ENCODE measurements at regions not wholly inside any gene's neighbourhood (a gene's known extent, or its start where the extent isn't known, plus 50 kb on each side); places are given as distances from the start of the nearest gene placed in this dataset.

- no peaks in the 10 kb centered on the region for H3K27me3 Mint-ChIP-seq
- no peaks in the 10 kb centered on the region for H3K4me1 Mint-ChIP-seq
- peaks cover 0 to 2% (median 0%) of the 10 kb centered on the region in 3 donors for H3K9me3 Mint-ChIP-seq
- H3K4me3 Mint-ChIP-seq: no peak overlapping the region
- H3K36me3 Mint-ChIP-seq: no peaks in the 10 kb centered on the region
- H3K27ac Mint-ChIP-seq: no peak overlapping the region
These were observed 413.2 kb upstream of the LRATD1 start for GRCh38 chr2:14219306-14219705.

- Mint-ChIP-seq H3K36me3 (no peaks in the 10 kb centered on the region), H3K27me3 (no peaks in the 10 kb centered on the region)
These were observed 412.4 kb upstream of the LRATD1 start for GRCh38 chr2:14220101-14220500.

GRCh38 chr2:14221466-14221865, 411.1 kb upstream of the LRATD1 start:
- no peak overlapping the region for H3K4me3 Mint-ChIP-seq
- no peak overlapping the region for H3K27ac Mint-ChIP-seq
- H3K9me3 Mint-ChIP-seq: peaks cover 0 to under 1% (median 0%) of the 10 kb centered on the region in 3 donors
- H3K27me3 Mint-ChIP-seq: no peaks in the 10 kb centered on the region
- no peaks in the 10 kb centered on the region for H3K36me3 Mint-ChIP-seq
- H3K4me1 Mint-ChIP-seq: no peaks in the 10 kb centered on the region

More at GRCh38 chr2:14220101-14220500, 412.4 kb upstream of the LRATD1 start:
- Mint-ChIP-seq H3K9me3 (peaks cover 0 to 2% (median 0%) of the 10 kb centered on the region in 3 donors), H3K4me3 (no peak overlapping the region), H3K27ac (no peak overlapping the region), H3K4me1 (no peaks in the 10 kb centered on the region)

DNA sequence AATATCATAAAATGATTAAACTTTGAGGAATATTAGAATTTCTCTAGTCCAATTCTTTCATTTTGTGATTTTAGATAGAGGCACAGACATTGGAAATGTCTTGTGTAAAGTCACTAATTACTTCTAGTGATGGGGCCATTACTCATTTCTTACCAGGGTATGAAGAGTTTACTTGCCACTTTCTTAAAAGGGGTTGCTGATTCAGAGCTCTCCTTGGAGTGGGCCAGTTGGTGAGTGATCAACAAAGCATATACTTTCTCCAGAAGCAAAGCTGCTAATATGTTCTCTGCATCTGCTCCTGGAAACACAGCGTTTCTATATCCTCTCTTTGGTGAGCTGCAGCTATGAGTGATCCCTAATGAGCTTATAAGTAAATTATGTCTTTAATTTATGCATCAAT, 408.9 kb upstream of the LRATD1 start:
- Mint-ChIP-seq H3K4me1 (no peaks in the 10 kb centered on the region), H3K27ac (no peak overlapping the region), H3K9me3 (peaks cover 0 to 4% (median 0%) of the 10 kb centered on the region in 3 donors)

GRCh38 chr2:14231391-14231898, 401.1 kb upstream of the LRATD1 start:
- no peak overlapping the region for H3K27ac Mint-ChIP-seq
- no peak overlapping the region for H3K4me3 Mint-ChIP-seq
- no peaks in the 10 kb centered on the region for H3K27me3 Mint-ChIP-seq
- no peaks in the 10 kb centered on the region for H3K4me1 Mint-ChIP-seq
- H3K9me3 Mint-ChIP-seq: peaks cover 0 to 5% (median 3%) of the 10 kb centered on the region in 3 donors
- H3K36me3 Mint-ChIP-seq: no peaks in the 10 kb centered on the region

More for the DNA sequence above, 408.9 kb upstream of the LRATD1 start:
- no peaks in the 10 kb centered on the region for H3K27me3 Mint-ChIP-seq
- no peaks in the 10 kb centered on the region for H3K36me3 Mint-ChIP-seq
- H3K4me3 Mint-ChIP-seq: no peak overlapping the region

GRCh38 chr2:14232217-14232616, 400.3 kb upstream of the LRATD1 start:
- H3K36me3 Mint-ChIP-seq: no peaks in the 10 kb centered on the region
- H3K27me3 Mint-ChIP-seq: no peaks in the 10 kb centered on the region

DNA sequence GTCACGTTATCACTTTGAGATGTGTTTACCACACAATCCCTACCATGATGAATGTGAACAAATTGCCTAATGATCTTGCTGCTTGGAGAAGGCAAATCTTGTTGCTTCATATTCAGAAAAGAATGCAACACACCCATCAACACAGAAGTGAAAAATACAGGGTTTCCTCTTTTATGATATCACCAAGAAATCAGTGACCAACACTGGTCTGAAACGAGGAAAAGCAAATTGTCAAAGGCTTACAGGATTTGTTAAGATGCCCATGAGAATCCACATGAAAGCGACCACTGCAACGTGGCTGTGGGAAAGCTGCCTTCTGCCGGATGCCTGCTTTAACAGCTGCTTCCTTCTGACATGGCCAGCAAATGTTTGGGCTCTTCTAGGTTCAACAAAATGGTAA, 397.6 kb upstream of the LRATD1 start:
- no peaks in the 10 kb centered on the region for H3K27me3 Mint-ChIP-seq
- peaks cover 0 to 3% (median 2%) of the 10 kb centered on the region in 3 donors for H3K9me3 Mint-ChIP-seq
- H3K4me3 Mint-ChIP-seq: no peak overlapping the region
- no peak overlapping the region for H3K27ac Mint-ChIP-seq
- H3K4me1 Mint-ChIP-seq: no peaks in the 10 kb centered on the region
- no peaks in the 10 kb centered on the region for H3K36me3 Mint-ChIP-seq

More at GRCh38 chr2:14232217-14232616, 400.3 kb upstream of the LRATD1 start:
- peaks cover 0 to 3% (median 3%) of the 10 kb centered on the region in 3 donors for H3K9me3 Mint-ChIP-seq
- no peak overlapping the region for H3K27ac Mint-ChIP-seq
- no peak overlapping the region for H3K4me3 Mint-ChIP-seq
- H3K4me1 Mint-ChIP-seq: no peaks in the 10 kb centered on the region

DNA sequence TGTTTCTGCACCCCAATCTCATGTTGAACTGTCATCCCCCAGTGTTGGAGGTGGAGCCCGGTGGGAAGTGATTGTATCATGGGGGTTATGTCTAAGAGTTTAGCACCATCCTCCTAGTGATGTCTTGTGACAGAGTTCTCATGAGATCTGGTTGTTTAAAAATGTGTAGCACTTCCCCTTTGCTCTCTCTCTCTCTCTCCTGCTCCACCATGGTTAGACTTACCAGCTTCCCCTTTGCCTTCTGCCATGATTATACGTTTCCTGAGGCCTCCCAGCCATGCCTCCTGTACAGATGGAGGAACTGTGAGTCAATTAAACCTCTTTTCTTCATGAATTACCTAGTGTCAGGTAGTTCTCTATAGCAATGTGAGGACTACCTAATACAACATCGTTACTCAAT, 396.9 kb upstream of the LRATD1 start:
- H3K27ac Mint-ChIP-seq: no peak overlapping the region
- H3K9me3 Mint-ChIP-seq: peaks cover 0 to 2% (median 0%) of the 10 kb centered on the region in 3 donors
- no peak overlapping the region for H3K4me3 Mint-ChIP-seq

GRCh38 chr2:14237902-14238301, 394.6 kb upstream of the LRATD1 start:
- Mint-ChIP-seq H3K4me1 (no peaks in the 10 kb centered on the region), H3K9me3 (peaks cover 0 to 2% (median under 1%) of the 10 kb centered on the region in 3 donors), H3K4me3 (no peak overlapping the region), H3K27ac (no peak overlapping the region), H3K27me3 (no peaks in the 10 kb centered on the region), H3K36me3 (no peaks in the 10 kb centered on the region)

More for the DNA sequence above, 396.9 kb upstream of the LRATD1 start:
- Mint-ChIP-seq H3K27me3 (no peaks in the 10 kb centered on the region), H3K36me3 (no peaks in the 10 kb centered on the region), H3K4me1 (no peaks in the 10 kb centered on the region)

DNA sequence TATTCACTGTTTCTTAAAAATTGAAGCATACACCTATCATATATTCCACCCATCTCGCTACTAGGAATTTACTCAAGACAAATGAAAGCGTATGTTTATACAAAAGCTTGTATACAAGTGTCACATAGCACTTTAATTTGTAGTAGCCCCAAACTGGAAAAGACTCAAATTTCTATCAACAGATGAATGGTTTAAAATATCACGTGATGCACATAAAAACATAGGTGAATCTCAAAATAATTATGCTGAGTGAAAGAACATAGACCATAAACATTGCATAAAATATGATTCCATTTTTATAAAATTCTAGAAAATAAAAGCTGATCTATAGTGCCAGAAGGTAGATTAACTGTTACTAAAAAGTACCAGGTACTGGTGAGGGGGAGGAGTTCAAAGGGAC, 392.9 kb upstream of the LRATD1 start:
- Mint-ChIP-seq H3K36me3 (no peaks in the 10 kb centered on the region), H3K4me3 (no peak overlapping the region), H3K9me3 (peaks cover 0 to 2% (median 0%) of the 10 kb centered on the region in 3 donors), H3K27ac (no peak overlapping the region), H3K4me1 (no peaks in the 10 kb centered on the region), H3K27me3 (no peaks in the 10 kb centered on the region)

- H3K27me3 Mint-ChIP-seq: no peaks in the 10 kb centered on the region
- no peak overlapping the region for H3K27ac Mint-ChIP-seq
- no peak overlapping the region for H3K4me3 Mint-ChIP-seq
- no peaks in the 10 kb centered on the region for H3K4me1 Mint-ChIP-seq
- peaks cover 0 to 2% (median 2%) of the 10 kb centered on the region in 3 donors for H3K9me3 Mint-ChIP-seq
- H3K36me3 Mint-ChIP-seq: no peaks in the 10 kb centered on the region
These were observed 391.6 kb upstream of the LRATD1 start for GRCh38 chr2:14240868-14241267.

DNA sequence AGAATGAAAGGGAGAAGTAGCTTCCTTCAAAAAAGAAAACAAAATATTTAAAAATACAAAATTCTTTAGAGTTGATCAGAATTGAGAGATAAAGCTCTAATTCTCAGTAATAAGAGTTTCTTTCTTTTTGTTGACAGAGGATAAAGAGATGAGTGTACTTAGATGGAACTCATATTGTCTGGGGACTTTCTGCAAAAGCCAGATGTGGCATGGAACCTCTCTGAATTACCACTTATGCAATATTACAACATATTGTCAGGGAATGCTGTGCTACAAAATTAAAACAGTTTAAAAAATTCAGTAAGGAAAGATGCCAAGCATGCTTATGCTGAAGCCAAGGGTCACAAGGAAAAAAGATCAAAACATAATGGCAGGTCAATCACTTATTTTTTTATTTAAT, 386.6 kb upstream of the LRATD1 start:
- Mint-ChIP-seq H3K27ac (no peak overlapping the region), H3K27me3 (no peaks in the 10 kb centered on the region), H3K4me3 (no peak overlapping the region), H3K9me3 (peaks cover 0 to 2% (median 2%) of the 10 kb centered on the region in 3 donors), H3K36me3 (no peaks in the 10 kb centered on the region), H3K4me1 (no peaks in the 10 kb centered on the region)

DNA sequence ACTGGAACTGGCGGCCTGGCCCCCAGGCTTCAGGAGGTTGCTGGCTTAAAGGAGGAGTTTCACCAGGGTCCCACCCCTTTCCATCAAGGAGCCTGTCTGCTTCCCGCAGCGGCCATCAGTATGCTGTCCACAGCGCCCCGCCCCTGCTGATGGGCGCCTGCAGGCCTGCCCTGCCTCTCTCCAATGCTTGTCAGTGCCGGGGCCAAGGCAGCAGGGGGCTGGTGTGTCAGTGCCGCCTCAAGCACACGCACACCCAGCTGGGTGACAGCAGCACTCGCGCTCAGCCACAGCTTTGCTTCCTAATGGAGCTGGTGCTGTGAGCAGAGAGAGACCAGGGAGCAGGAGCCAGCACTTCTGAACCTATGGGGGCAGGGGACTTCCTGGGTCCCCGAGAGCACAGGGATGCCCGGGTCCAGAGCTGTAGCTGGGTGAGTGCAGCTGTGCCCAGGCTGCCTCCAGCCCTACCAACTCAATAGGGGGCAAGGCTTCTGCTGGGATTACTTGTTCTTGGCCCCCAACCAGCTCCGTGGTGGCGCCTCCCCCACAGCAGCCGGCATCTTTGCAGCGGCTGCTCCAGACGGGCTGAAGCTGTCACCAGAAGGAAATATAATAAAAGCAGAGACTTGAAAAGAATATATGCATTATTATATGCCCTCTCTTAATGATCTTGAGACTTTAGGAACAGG, 377.2 kb upstream of the LRATD1 start:
- H3K27me3 Mint-ChIP-seq: no peaks in the 10 kb centered on the region
- H3K27ac Mint-ChIP-seq: no peak overlapping the region
- H3K36me3 Mint-ChIP-seq: no peaks in the 10 kb centered on the region
- peaks cover 0 to 5% (median 0%) of the 10 kb centered on the region in 3 donors for H3K9me3 Mint-ChIP-seq
- no peaks in the 10 kb centered on the region for H3K4me1 Mint-ChIP-seq
- H3K4me3 Mint-ChIP-seq: no peak overlapping the region

- Mint-ChIP-seq H3K27ac (no peak overlapping the region), H3K4me3 (no peak overlapping the region), H3K36me3 (no peaks in the 10 kb centered on the region), H3K27me3 (no peaks in the 10 kb centered on the region), H3K9me3 (no peaks in the 10 kb centered on the region), H3K4me1 (no peaks in the 10 kb centered on the region)
These were observed 375.6 kb upstream of the LRATD1 start for GRCh38 chr2:14256890-14257289.

GRCh38 chr2:14257801-14258507, 374.6 kb upstream of the LRATD1 start:
- no peaks in the 10 kb centered on the region for H3K27me3 Mint-ChIP-seq
- H3K4me3 Mint-ChIP-seq: no peak overlapping the region
- H3K36me3 Mint-ChIP-seq: no peaks in the 10 kb centered on the region
- no peaks in the 10 kb centered on the region for H3K9me3 Mint-ChIP-seq
- H3K4me1 Mint-ChIP-seq: no peaks in the 10 kb centered on the region
- no peak overlapping the region for H3K27ac Mint-ChIP-seq

All from IgD-negative memory B cell (primary cell).